H1 (cell line): ENCODE measurements at regions not wholly inside any gene's neighbourhood (a gene's known extent, or its start where the extent isn't known, plus 50 kb on each side); places are given as distances from the start of the nearest gene placed in this dataset.
"Not testable (repeated sequence)": the region's sequence is repeated elsewhere in the genome, so short reads cannot be mapped to it uniquely, and the experiment has no call there.

ENCODE experiments used
- CTCF ChIA-PET: fragments of 300-600 bp; sonication (Branson Sonifier 250); formaldehyde crosslinking; loops from one replicate; lab custom pipeline; 2021; ENCODE audit not compliant: partially characterized antibody; lab: Charles Lee
- POLR2A ChIA-PET: fragments of 300-600 bp; sonication (Branson Sonifier 250); formaldehyde crosslinking; loops from one replicate; lab custom pipeline; 2021; ENCODE audit warnings: inconsistent platforms; ENCODE audit not compliant: partially characterized antibody; lab: Charles Lee
- DNase-seq, 2 experiments: peaks; one replicate each; pipeline versions ENCODE4 v3.0.0 to v3.0.0-alpha.2; 2010 to 2022; ENCODE audit warnings: low spot score in 2 of 2, low read depth in 1 of 2, mixed read lengths in 1 of 2
- FAIRE-seq: peaks from 2 replicates; lab custom pipeline; 2011; peaks lifted over from hg19 to GRCh38; lab: Jason Lieb, UNC
- H2AFZ ChIP-seq: 2 replicates; pipeline ENCODE4 v1.8.1; 2012; ENCODE audit warnings: low read length, inconsistent platforms
- H2AK5ac ChIP-seq: 2 replicates; pipeline ENCODE4 v1.6.1; 2013; ENCODE audit warnings: low read depth, low read length
- H2BK120ac ChIP-seq: replicated peaks from 2 replicates; pipeline ENCODE3; 2013; ENCODE audit warnings: low read depth, low read length, inconsistent platforms
- H2BK12ac ChIP-seq: 2 replicates; pipeline ENCODE4 v1.6.1; 2013; ENCODE audit warnings: low read depth, low read length
- H2BK15ac ChIP-seq: 2 replicates; pipeline ENCODE4 v1.6.1; 2013; ENCODE audit warnings: low read length
- H2BK20ac ChIP-seq: 2 replicates; pipeline ENCODE4 v1.6.1; 2013; ENCODE audit warnings: low read length
- H2BK5ac ChIP-seq: 2 replicates; pipeline ENCODE4 v1.6.1; 2013; ENCODE audit warnings: low read depth, low read length
- H3K14ac ChIP-seq: 2 replicates; pipeline ENCODE4 v1.6.1; 2013; ENCODE audit warnings: inconsistent platforms; ENCODE audit not compliant: insufficient read length
- H3K18ac ChIP-seq: 2 replicates; pipeline ENCODE4 v1.6.1; 2013; ENCODE audit warnings: low read length; ENCODE audit errors: extremely low read depth
- H3K23ac ChIP-seq: 2 replicates; pipeline ENCODE4 v1.6.1; 2013; ENCODE audit warnings: inconsistent platforms; ENCODE audit not compliant: insufficient read length
- H3K23me2 ChIP-seq: 2 replicates; pipeline ENCODE4 v1.6.1; 2013; ENCODE audit warnings: low read depth, low read length
- H3K27ac ChIP-seq: 2 replicates; pipeline ENCODE4 v1.6.1; 2011; ENCODE audit warnings: low read depth, low read length, inconsistent platforms
- H3K27me3 ChIP-seq, 4 experiments: replicated peaks in 1 of 4; 1 replicate in 1 of 4; 2 replicates in 3 of 4; pipeline versions ENCODE4 v1.6.1 to v1.8.1; 2011 to 2013; ENCODE audit warnings: low read length in 3 of 4, mild to moderate bottlenecking in 3 of 4, inconsistent platforms in 2 of 4, mixed read lengths in 2 of 4, moderate library complexity in 1 of 4; ENCODE audit not compliant: control insufficient read depth in 3 of 4, insufficient read depth in 3 of 4; ENCODE audit errors: extremely low read depth in 1 of 4
- H3K36me3 ChIP-seq, 4 experiments: 2 replicates each; pipeline versions ENCODE4 v1.6.1 to v1.8.1; 2011 to 2013; ENCODE audit warnings: mild to moderate bottlenecking in 4 of 4, low read length in 3 of 4, moderate library complexity in 2 of 4, control low read depth in 1 of 4, inconsistent platforms in 1 of 4; ENCODE audit not compliant: insufficient read depth in 4 of 4, control insufficient read depth in 2 of 4
- H3K4ac ChIP-seq: replicated peaks from 2 replicates; pipeline ENCODE3; 2013; ENCODE audit warnings: low read length, low read depth, mixed read lengths, inconsistent platforms; ENCODE audit not compliant: insufficient read length
- H3K4me1 ChIP-seq, 4 experiments: replicated peaks in 1 of 4; 1 replicate in 1 of 4; 2 replicates in 3 of 4; pipeline versions ENCODE4 v1.6.1 to v1.8.1; 2011 to 2013; ENCODE audit warnings: low read length in 3 of 4, inconsistent platforms in 2 of 4, mixed read lengths in 1 of 4; ENCODE audit not compliant: insufficient read depth in 4 of 4, control insufficient read depth in 3 of 4
- H3K4me2 ChIP-seq, 2 experiments: 2 replicates each; pipeline versions ENCODE4 v1.6.1 to v1.8.1; 2011 to 2013; ENCODE audit warnings: low read depth in 2 of 2, low read length in 2 of 2, control low read depth in 1 of 2, inconsistent platforms in 1 of 2, mild to moderate bottlenecking in 1 of 2; ENCODE audit not compliant: insufficient read depth in 1 of 2
- H3K4me3 ChIP-seq, 4 experiments: fragments of 200-600, 300-600 bp in 1 of 4; sonication (generic), shearing (Covaris generic), sonication (Bioruptor Twin) in 1 of 4; 2 replicates each; pipeline versions ENCODE4 v1.5.1 to v1.8.1; 2011 to 2016; ENCODE audit warnings: low read length in 4 of 4, low read depth in 3 of 4, control low read depth in 2 of 4, inconsistent platforms in 2 of 4, mild to moderate bottlenecking in 2 of 4, mixed read lengths in 1 of 4, moderate library complexity in 1 of 4; ENCODE audit not compliant: insufficient read depth in 2 of 4; ENCODE audit errors: extremely low read depth in 1 of 4
- H3K56ac ChIP-seq: replicated peaks from 2 replicates; pipeline ENCODE3; 2013; ENCODE audit warnings: low read depth, mild to moderate bottlenecking, mixed read lengths, low read length, inconsistent platforms; ENCODE audit not compliant: insufficient read length
- H3K79me1 ChIP-seq: 2 replicates; pipeline ENCODE4 v1.6.1; 2013; ENCODE audit warnings: low read depth, low read length, control low read depth
- H3K79me2 ChIP-seq, 2 experiments: 2 replicates each; pipeline versions ENCODE4 v1.6.1 to v1.8.1; 2012 to 2013; ENCODE audit warnings: low read length in 2 of 2, mild to moderate bottlenecking in 2 of 2, inconsistent platforms in 1 of 2; ENCODE audit not compliant: insufficient read depth in 2 of 2, control insufficient read depth in 1 of 2
- H3K9ac ChIP-seq, 4 experiments: replicated peaks in 1 of 4; 1 replicate in 1 of 4; 2 replicates in 3 of 4; pipeline versions ENCODE4 v1.6.1 to v1.8.1; 2011 to 2013; ENCODE audit warnings: low read depth in 3 of 4, low read length in 3 of 4, control low read depth in 2 of 4, mild to moderate bottlenecking in 2 of 4, moderate library complexity in 2 of 4, inconsistent platforms in 1 of 4; ENCODE audit errors: extremely low read depth in 1 of 4
- H3K9me3 ChIP-seq, 2 experiments: 2 replicates each; pipeline versions ENCODE4 v1.6.1 to v1.8.1; 2012 to 2013; ENCODE audit warnings: mild to moderate bottlenecking in 2 of 2, moderate library complexity in 2 of 2, control low read depth in 1 of 2, inconsistent platforms in 1 of 2, low read depth in 1 of 2, low read length in 1 of 2, mixed read lengths in 1 of 2; ENCODE audit not compliant: insufficient read depth in 2 of 2
- H4K20me1 ChIP-seq, 2 experiments: replicated peaks in 1 of 2; 2 replicates each; pipeline versions ENCODE3 to v1.8.1; 2011 to 2013; ENCODE audit warnings: inconsistent platforms in 2 of 2, low read length in 2 of 2, mild to moderate bottlenecking in 1 of 2; ENCODE audit not compliant: insufficient read depth in 2 of 2, control insufficient read depth in 1 of 2
- H4K5ac ChIP-seq: 2 replicates; pipeline ENCODE4 v1.6.1; 2013; ENCODE audit warnings: low read length, low read depth, mixed read lengths, inconsistent platforms; ENCODE audit not compliant: insufficient read length
- H4K8ac ChIP-seq: 2 replicates; pipeline ENCODE4 v1.8.0; 2013; ENCODE audit warnings: mild to moderate bottlenecking, moderate library complexity, low read length, inconsistent platforms; ENCODE audit not compliant: insufficient read depth; ENCODE audit errors: extremely low read depth
- H4K91ac ChIP-seq: replicated peaks from 2 replicates; pipeline ENCODE3; 2013; ENCODE audit warnings: low read length, mixed read lengths, inconsistent platforms; ENCODE audit not compliant: insufficient read length
- WGBS, 2 experiments: shearing (Covaris generic) in 1 of 2; methylation state at CpG; one replicate each; pipeline versions ENCODE4 v1.1.6 to v1.1.7; 2013 to 2015; ENCODE audit warnings: low lambda C conversion rate in 2 of 2, mixed read lengths in 2 of 2, inconsistent platforms in 1 of 2, low coverage in 1 of 2, missing lambda C conversion rate in 1 of 2; ENCODE audit not compliant: insufficient replicate concordance in 2 of 2, insufficient coverage in 1 of 2, insufficient read length in 1 of 2; ENCODE audit errors: extremely low coverage in 1 of 2, missing lambda C conversion rate in 1 of 2; 5-methylcytosine and 5-hydroxymethylcytosine counted together

- H2BK12ac ChIP-seq, H3K9ac ChIP-seq, H3K4ac ChIP-seq, H3K79me2 ChIP-seq, H3K27ac ChIP-seq, H2BK15ac ChIP-seq, H3K36me3 ChIP-seq, H3K23ac ChIP-seq, POLR2A ChIA-PET, H3K27me3 ChIP-seq, CTCF ChIA-PET, H3K18ac ChIP-seq, DNase-seq, H3K79me1 ChIP-seq, H2BK120ac ChIP-seq, H3K9me3 ChIP-seq, H3K23me2 ChIP-seq, H4K5ac ChIP-seq, H2AFZ ChIP-seq, H3K14ac ChIP-seq, H3K4me1 ChIP-seq, H4K20me1 ChIP-seq, H2AK5ac ChIP-seq, H3K4me2 ChIP-seq, H4K8ac ChIP-seq, H2BK5ac ChIP-seq, FAIRE-seq, H3K56ac ChIP-seq, H4K91ac ChIP-seq, H2BK20ac ChIP-seq, H3K4me3 ChIP-seq: not testable (repeated sequence)
- 92% methylated on average over 9 of the region's 11 CpGs; no CpG with 5 or more reads in 1 of the 2 experiments for WGBS, 2 experiments
Measured at GRCh38 chr11:24217319-24217718, 279.5 kb upstream of the LUZP2 start.
